GM12891 (cell line): ENCODE measurements at regions not wholly inside any gene's neighbourhood (a gene's known extent, or its start where the extent isn't known, plus 50 kb on each side); places are given as distances from the start of the nearest gene placed in this dataset.

Experiments used
- PAX5 ChIP-seq: IDR thresholded peaks from 2 replicates; pipeline ENCODE4 v1.6.1; 2011; ENCODE audit warnings: low read length, moderate library complexity, mild to moderate bottlenecking; ENCODE audit not compliant: insufficient read depth, severe bottlenecking
- POLR2A ChIP-seq: IDR thresholded peaks from 2 replicates; pipeline ENCODE4 v1.6.1; 2011; ENCODE audit warnings: low read depth, low read length, control low read depth
- POLR2AphosphoS5 ChIP-seq: IDR thresholded peaks from 2 replicates; pipeline ENCODE4 v1.6.1; 2011; ENCODE audit warnings: low read depth, low read length, control low read depth
- POU2F2 ChIP-seq: IDR thresholded peaks from 2 replicates; pipeline ENCODE4 v1.6.1; 2011; ENCODE audit warnings: low read depth, mild to moderate bottlenecking, control low read depth, low read length, moderate library complexity
- SPI1 ChIP-seq: IDR thresholded peaks from 2 replicates; pipeline ENCODE4 v1.6.1; 2011; ENCODE audit warnings: low read depth, low read length, control low read depth
- TAF1 ChIP-seq: IDR thresholded peaks from 2 replicates; pipeline ENCODE4 v1.6.1; 2011; ENCODE audit warnings: low read depth, low read length, control low read depth

- TF ChIP-seq POLR2A (no peak), POLR2AphosphoS5 (no peak), PAX5 (no peak), TAF1 (no peak), SPI1 (no peak), POU2F2 (no peak)
Measured at GRCh38 chr20:3304456-3304855, 65.5 kb upstream of the SLC4A11 start.
